Osteocyte (in vitro differentiated cells): ENCODE measurements at regions not wholly inside any gene's neighbourhood (a gene's known extent, or its start where the extent isn't known, plus 50 kb on each side); places are given as distances from the start of the nearest gene placed in this dataset.
A peak's percentile ranks its signal among the peaks of the same experiment; 100 is the strongest.

Source experiments
- DNase-seq: peaks from one replicate; pipeline ENCODE4 v3.0.0; 2021; ENCODE audit warnings: mixed read lengths; ENCODE audit not compliant: unreplicated experiment; ENCODE audit errors: extremely low spot score
- H3K27ac Mint-ChIP-seq: one replicate; pipeline ENCODE4 v1.8.0; 2021; ENCODE audit warnings: mild to moderate bottlenecking, mixed read lengths; ENCODE audit not compliant: unreplicated experiment
- H3K27me3 Mint-ChIP-seq: one replicate; pipeline ENCODE4 v1.8.0; 2021; ENCODE audit warnings: mixed read lengths; ENCODE audit not compliant: unreplicated experiment
- H3K36me3 Mint-ChIP-seq: one replicate; pipeline ENCODE4 v1.8.0; 2021; ENCODE audit warnings: mixed read lengths; ENCODE audit not compliant: unreplicated experiment
- H3K4me1 Mint-ChIP-seq: one replicate; pipeline ENCODE4 v1.8.0; 2021; ENCODE audit warnings: mixed read lengths; ENCODE audit not compliant: unreplicated experiment
- H3K4me3 Mint-ChIP-seq: one replicate; pipeline ENCODE4 v1.8.0; 2021; ENCODE audit warnings: mild to moderate bottlenecking, moderate library complexity, mixed read lengths; ENCODE audit not compliant: unreplicated experiment
- H3K9me3 Mint-ChIP-seq: one replicate; pipeline ENCODE4 v1.8.0; 2021; ENCODE audit warnings: mixed read lengths; ENCODE audit not compliant: unreplicated experiment
- TF ChIP-seq, protein P1 (sequence below): fragments of 200-600 bp; sonication (generic); IDR thresholded peaks from 2 replicates; pipeline ENCODE4 v1.5.0; 2021; ENCODE audit warnings: antibody characterized with exemption, mild to moderate bottlenecking, moderate library complexity

DNA sequence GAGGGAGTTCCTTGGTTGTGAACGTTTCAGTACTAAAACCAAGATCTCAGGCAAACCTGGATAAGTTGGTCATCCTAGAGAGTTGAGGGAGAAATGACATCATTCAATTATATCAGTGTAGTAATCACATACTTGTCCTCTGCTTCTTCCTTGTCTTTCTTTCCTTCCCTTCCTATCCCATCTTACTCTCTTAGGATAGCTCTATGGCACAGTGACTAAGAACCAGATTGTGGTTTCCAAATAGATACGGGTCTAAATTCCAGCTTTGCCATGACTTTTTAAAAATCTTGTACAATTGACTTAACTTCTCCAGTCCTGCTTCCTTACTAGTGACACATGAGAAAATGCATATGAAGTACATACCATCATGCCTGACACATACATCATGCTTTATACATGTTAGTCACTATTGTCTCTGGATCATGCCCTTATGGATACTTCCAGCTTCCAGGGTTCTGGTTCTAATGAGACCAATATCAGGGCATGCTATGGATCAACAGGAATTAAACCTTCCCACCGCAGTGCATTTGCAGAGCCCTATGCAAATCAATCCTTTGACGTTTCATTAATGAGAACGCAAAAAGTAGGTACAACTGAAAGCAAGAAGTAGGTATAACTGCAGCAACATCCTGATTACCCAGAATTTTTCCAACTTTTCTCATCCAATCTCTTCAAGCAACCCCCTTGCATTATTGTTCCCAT lies 168.0 kb upstream of the KLF7 start:
- H3K4me1 Mint-ChIP-seq, result peaks cover 51% of the 10 kb centered on the region
- H3K27me3 Mint-ChIP-seq, result no peaks in the 10 kb centered on the region
- DNase-seq, result no peak
- peak overlapping the region; percentile 57 for H3K4me3 Mint-ChIP-seq
- H3K36me3 Mint-ChIP-seq, result no peaks in the 10 kb centered on the region
- TF ChIP-seq, protein P1, sequence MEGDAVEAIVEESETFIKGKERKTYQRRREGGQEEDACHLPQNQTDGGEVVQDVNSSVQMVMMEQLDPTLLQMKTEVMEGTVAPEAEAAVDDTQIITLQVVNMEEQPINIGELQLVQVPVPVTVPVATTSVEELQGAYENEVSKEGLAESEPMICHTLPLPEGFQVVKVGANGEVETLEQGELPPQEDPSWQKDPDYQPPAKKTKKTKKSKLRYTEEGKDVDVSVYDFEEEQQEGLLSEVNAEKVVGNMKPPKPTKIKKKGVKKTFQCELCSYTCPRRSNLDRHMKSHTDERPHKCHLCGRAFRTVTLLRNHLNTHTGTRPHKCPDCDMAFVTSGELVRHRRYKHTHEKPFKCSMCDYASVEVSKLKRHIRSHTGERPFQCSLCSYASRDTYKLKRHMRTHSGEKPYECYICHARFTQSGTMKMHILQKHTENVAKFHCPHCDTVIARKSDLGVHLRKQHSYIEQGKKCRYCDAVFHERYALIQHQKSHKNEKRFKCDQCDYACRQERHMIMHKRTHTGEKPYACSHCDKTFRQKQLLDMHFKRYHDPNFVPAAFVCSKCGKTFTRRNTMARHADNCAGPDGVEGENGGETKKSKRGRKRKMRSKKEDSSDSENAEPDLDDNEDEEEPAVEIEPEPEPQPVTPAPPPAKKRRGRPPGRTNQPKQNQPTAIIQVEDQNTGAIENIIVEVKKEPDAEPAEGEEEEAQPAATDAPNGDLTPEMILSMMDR, result no peak
- H3K27ac Mint-ChIP-seq, result peak overlapping the region; percentile 100
- H3K9me3 Mint-ChIP-seq, result no peaks in the 10 kb centered on the region

DNA sequence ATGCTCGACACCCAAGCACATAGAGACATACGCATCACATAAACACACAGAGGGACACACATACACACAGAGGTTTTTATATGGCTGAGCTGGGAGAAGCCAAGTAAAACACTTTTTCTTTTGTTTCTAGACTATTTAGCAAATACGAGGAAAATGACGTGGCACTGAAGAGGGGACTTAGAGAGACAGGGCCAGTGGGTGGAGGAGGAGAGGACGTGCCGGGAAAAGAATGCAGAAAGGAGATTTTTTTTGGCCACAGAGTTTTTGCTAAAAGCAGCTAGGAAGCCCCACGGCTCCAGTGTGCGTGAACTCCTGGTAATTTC lies 168.5 kb upstream of the KLF7 start:
- H3K27ac Mint-ChIP-seq, result peak overlapping the region; percentile 100
- no peaks in the 10 kb centered on the region for H3K36me3 Mint-ChIP-seq
- peak overlapping the region; percentile 57 for H3K4me3 Mint-ChIP-seq
- TF ChIP-seq, protein P1, result no peak
- no peak for DNase-seq
- H3K27me3 Mint-ChIP-seq, result no peaks in the 10 kb centered on the region
- H3K4me1 Mint-ChIP-seq, result peaks cover 51% of the 10 kb centered on the region
- no peaks in the 10 kb centered on the region for H3K9me3 Mint-ChIP-seq

DNA sequence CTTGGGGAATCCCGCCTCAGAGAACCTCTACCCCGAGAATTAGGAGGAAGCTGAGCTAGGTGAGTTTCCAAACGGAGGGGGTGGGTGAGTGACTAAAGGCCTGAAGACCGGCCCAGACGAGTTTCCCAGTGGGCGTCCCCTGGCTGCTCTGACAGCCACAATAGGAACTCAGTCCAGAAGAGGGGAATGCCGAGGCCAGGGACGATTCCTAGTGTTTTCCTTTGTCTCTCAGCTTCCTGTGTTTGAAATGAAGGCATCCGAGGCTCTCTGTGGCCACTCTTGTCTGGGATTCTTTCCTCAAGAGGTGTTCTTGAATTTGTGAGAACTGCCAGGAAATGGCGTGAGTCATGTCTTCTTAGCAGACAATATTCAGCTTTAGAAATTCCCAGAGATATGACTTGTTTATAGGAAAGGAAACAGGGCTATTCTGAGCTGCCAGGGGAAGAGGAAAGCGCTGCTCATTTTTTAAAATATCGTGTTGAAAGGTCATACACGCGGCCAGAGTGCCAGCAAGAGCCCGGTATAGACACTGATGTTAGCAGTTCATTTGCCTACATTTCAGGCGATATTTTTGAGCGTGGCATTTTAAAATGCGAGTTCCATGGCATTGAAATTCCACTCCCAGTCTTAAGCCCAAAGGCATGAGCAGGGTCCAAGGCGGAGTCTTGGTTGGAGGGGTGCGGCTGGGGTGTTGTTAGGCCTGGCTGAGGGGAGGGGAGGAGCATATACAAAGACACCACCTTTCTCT lies 169.1 kb upstream of the KLF7 start:
- TF ChIP-seq, protein P1, result peak; percentile 11
- no peak for DNase-seq
- H3K27me3 Mint-ChIP-seq, result no peaks in the 10 kb centered on the region
- peak overlapping the region; percentile 100 for H3K27ac Mint-ChIP-seq
- no peaks in the 10 kb centered on the region for H3K36me3 Mint-ChIP-seq
- peaks cover 51% of the 10 kb centered on the region for H3K4me1 Mint-ChIP-seq
- H3K9me3 Mint-ChIP-seq, result no peaks in the 10 kb centered on the region
- peak overlapping the region; percentile 57 for H3K4me3 Mint-ChIP-seq

DNA sequence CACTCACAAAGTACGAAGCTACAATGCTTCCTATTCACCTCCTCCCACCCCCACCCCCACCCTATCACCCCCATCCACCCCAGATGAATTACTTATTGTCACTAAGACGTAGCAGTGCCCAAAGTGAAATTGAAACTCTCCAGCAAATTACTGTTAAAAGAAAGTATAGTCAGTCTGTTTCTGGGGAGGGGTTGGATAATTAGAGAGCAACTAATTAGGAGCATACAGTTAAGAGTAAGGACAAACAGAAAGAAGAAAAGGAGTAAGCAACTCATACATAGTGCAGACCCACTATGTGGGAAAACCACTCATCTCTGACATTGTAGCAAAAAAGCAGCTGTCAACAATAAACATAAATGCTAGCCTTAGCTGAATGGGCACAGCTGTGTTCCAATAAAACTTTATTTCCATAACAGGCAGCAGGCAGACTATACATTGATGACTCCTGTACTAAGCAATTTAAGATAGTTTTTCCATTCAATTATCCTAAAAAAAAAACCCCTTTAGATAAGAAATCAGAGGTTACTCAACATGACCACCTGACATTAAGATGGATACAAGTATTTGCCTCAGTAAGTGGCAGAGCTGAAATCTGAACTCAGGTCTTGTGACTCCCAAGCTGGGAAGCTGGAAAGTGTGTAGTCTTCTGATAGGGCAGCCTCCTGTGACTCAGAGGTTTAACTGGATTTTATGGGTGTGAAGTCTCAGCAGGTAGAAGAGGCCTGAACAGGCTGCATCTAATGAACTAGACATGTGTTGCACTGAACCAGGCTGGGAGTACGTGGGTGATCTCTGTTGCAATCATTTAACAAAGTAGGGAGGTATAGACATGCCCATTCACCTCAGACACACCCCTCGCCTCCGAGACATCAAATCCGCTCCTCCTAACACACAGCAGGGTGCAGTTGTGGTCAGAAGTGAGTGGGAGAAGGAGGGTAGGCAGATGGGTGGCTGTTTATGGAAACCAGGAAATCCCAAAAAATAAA lies 171.8 kb upstream of the KLF7 start:
- no peak for DNase-seq
- TF ChIP-seq, protein P1, result no peak
- H3K27ac Mint-ChIP-seq, result peak overlapping the region; percentile 39
- H3K4me1 Mint-ChIP-seq, result peaks cover 37% of the 10 kb centered on the region
- no peaks in the 10 kb centered on the region for H3K36me3 Mint-ChIP-seq
- H3K9me3 Mint-ChIP-seq, result no peaks in the 10 kb centered on the region
- H3K27me3 Mint-ChIP-seq, result no peaks in the 10 kb centered on the region
- no peak overlapping the region for H3K4me3 Mint-ChIP-seq
